Loucy (cell line): ENCODE measurements at regions not wholly inside any gene's neighbourhood (a gene's known extent, or its start where the extent isn't known, plus 50 kb on each side); places are given as distances from the start of the nearest gene placed in this dataset.

Source experiments
- H2AFZ ChIP-seq: fragments of 200-600 bp; sonication (generic); 2 replicates; pipeline ENCODE4 v1.6.0; 2016; ENCODE audit warnings: antibody characterized with exemption, mild to moderate bottlenecking, low read length, moderate library complexity
- H3F3A ChIP-seq: fragments of 200-600 bp; 2 replicates; pipeline ENCODE4 v1.6.0; 2016; ENCODE audit warnings: antibody characterized with exemption, low read depth, mild to moderate bottlenecking
- H3K27me3 ChIP-seq: fragments of 200-600 bp; sonication (generic); 2 replicates; pipeline ENCODE4 v1.6.1; 2014; ENCODE audit warnings: low read length, mild to moderate bottlenecking; ENCODE audit not compliant: insufficient read depth, poor library complexity, severe bottlenecking
- H3K36me3 ChIP-seq: fragments of 200-600 bp; sonication (generic); 2 replicates; pipeline ENCODE4 v1.6.1; 2016; ENCODE audit warnings: low read length; ENCODE audit not compliant: insufficient read depth
- H3K4me1 ChIP-seq: fragments of 200-600 bp; sonication (generic); 2 replicates; pipeline ENCODE4 v1.5.1; 2014; ENCODE audit warnings: low read length, mild to moderate bottlenecking; ENCODE audit not compliant: insufficient read depth, poor library complexity, severe bottlenecking
- H3K4me2 ChIP-seq: fragments of 200-600 bp; sonication (generic); 2 replicates; pipeline ENCODE4 v1.6.0; 2014; ENCODE audit warnings: antibody characterized with exemption, low read length, low read depth, mild to moderate bottlenecking; ENCODE audit not compliant: poor library complexity, severe bottlenecking
- H3K4me3 ChIP-seq: fragments of 200-600 bp; sonication (generic); 2 replicates; pipeline ENCODE4 v1.5.1; 2014; ENCODE audit warnings: low read length, mild to moderate bottlenecking, mixed read lengths; ENCODE audit not compliant: poor library complexity, severe bottlenecking
- H3K79me2 ChIP-seq: fragments of 200-600 bp; sonication (generic); 2 replicates; pipeline ENCODE4 v1.6.1; 2014; ENCODE audit warnings: low read length; ENCODE audit not compliant: insufficient read depth
- H3K9ac ChIP-seq: fragments of 200-600 bp; sonication (generic); 2 replicates; pipeline ENCODE4 v1.6.0; 2014; ENCODE audit warnings: mild to moderate bottlenecking, low read depth, low read length, moderate library complexity; ENCODE audit not compliant: poor library complexity, severe bottlenecking
- H3K9me2 ChIP-seq: fragments of 200-600 bp; sonication (generic); replicated peaks from 2 replicates; pipeline ENCODE4 v1.6.1; 2016; ENCODE audit warnings: low read depth, low read length, mixed read lengths
- H3K9me3 ChIP-seq: fragments of 200-600 bp; sonication (generic); 2 replicates; pipeline ENCODE4 v1.6.1; 2014; ENCODE audit warnings: mild to moderate bottlenecking, antibody characterized with exemption, low read length, low read depth; ENCODE audit not compliant: insufficient read depth
- H4K20me1 ChIP-seq: fragments of 200-600 bp; sonication (generic); 2 replicates; pipeline ENCODE4 v1.6.0; 2014; ENCODE audit warnings: antibody characterized with exemption, low read length, mild to moderate bottlenecking; ENCODE audit not compliant: insufficient read depth, poor library complexity, severe bottlenecking
- CTCF ChIP-seq: fragments of 200-600 bp; sonication (generic); conservative IDR thresholded peaks from 2 replicates; pipeline ENCODE4 v1.5.1; 2014; ENCODE audit warnings: mild to moderate bottlenecking, antibody characterized with exemption, low read length
- EZH2phosphoT487 ChIP-seq: fragments of 200-600 bp; IDR thresholded peaks from 2 replicates; pipeline ENCODE4 v1.6.1; 2018; ENCODE audit warnings: antibody characterized with exemption, mild to moderate bottlenecking, moderate library complexity, borderline replicate concordance

- Histone ChIP-seq H3K9me3 (no peaks in the 10 kb centered on the region), H3K79me2 (no peaks in the 10 kb centered on the region), H3K27me3 (no peaks in the 10 kb centered on the region), H3K9me2 (no peaks in the 10 kb centered on the region), H3F3A (no peaks in the 10 kb centered on the region), H2AFZ (no peak overlapping the region), H4K20me1 (no peaks in the 10 kb centered on the region), H3K4me1 (no peaks in the 10 kb centered on the region), H3K4me3 (no peak overlapping the region), H3K36me3 (no peaks in the 10 kb centered on the region), H3K4me2 (no peak overlapping the region), H3K9ac (no peak overlapping the region)
- TF ChIP-seq EZH2phosphoT487 (no peak), CTCF (no peak)
Observed at GRCh38 chr15:39285663-39286062, 295.2 kb upstream of the THBS1 start.

- H3K9me2 ChIP-seq, result no peaks in the 10 kb centered on the region
- no peak overlapping the region for H3K4me2 ChIP-seq
- H3K36me3 ChIP-seq, result no peaks in the 10 kb centered on the region
- H3K9ac ChIP-seq, result no peak overlapping the region
- H3K79me2 ChIP-seq, result no peaks in the 10 kb centered on the region
- H2AFZ ChIP-seq, result no peak overlapping the region
- H4K20me1 ChIP-seq, result no peaks in the 10 kb centered on the region
- no peak for TF ChIP-seq EZH2phosphoT487
- TF ChIP-seq CTCF, result no peak
- no peaks in the 10 kb centered on the region for H3K9me3 ChIP-seq
- no peaks in the 10 kb centered on the region for H3K27me3 ChIP-seq
- H3F3A ChIP-seq, result no peaks in the 10 kb centered on the region
- no peak overlapping the region for H3K4me3 ChIP-seq
- H3K4me1 ChIP-seq, result no peaks in the 10 kb centered on the region
Observed at GRCh38 chr15:39286706-39287105, 294.2 kb upstream of the THBS1 start.

GRCh38 chr15:39287322-39288195, 293.3 kb upstream of the THBS1 start:
- no peaks in the 10 kb centered on the region for H3F3A ChIP-seq

More at GRCh38 chr15:39287322-39288195, 293.3 kb upstream of the THBS1 start:
- no peaks in the 10 kb centered on the region for H3K79me2 ChIP-seq
- no peaks in the 10 kb centered on the region for H4K20me1 ChIP-seq
- H3K4me2 ChIP-seq, result no peak overlapping the region
- no peaks in the 10 kb centered on the region for H3K4me1 ChIP-seq
- H3K9ac ChIP-seq, result no peak overlapping the region
- H3K4me3 ChIP-seq, result no peak overlapping the region
- H2AFZ ChIP-seq, result no peak overlapping the region
- no peaks in the 10 kb centered on the region for H3K9me3 ChIP-seq
- no peaks in the 10 kb centered on the region for H3K27me3 ChIP-seq
- no peaks in the 10 kb centered on the region for H3K9me2 ChIP-seq
- H3K36me3 ChIP-seq, result no peaks in the 10 kb centered on the region
- TF ChIP-seq CTCF (no peak), EZH2phosphoT487 (no peak)
